SH-SY5Y (cell line): ENCODE measurements at regions not wholly inside any gene's neighbourhood (a gene's known extent, or its start where the extent isn't known, plus 50 kb on each side); places are given as distances from the start of the nearest gene placed in this dataset.

Experiments used
- GATA2 ChIP-seq: IDR thresholded peaks from 2 replicates; pipeline ENCODE4 v1.6.1; 2011; ENCODE audit warnings: mild to moderate bottlenecking, low read depth, low read length
- GATA3 ChIP-seq: IDR thresholded peaks from 2 replicates; pipeline ENCODE4 v1.6.1; 2011; ENCODE audit warnings: low read depth, mild to moderate bottlenecking, low read length, moderate library complexity

DNA sequence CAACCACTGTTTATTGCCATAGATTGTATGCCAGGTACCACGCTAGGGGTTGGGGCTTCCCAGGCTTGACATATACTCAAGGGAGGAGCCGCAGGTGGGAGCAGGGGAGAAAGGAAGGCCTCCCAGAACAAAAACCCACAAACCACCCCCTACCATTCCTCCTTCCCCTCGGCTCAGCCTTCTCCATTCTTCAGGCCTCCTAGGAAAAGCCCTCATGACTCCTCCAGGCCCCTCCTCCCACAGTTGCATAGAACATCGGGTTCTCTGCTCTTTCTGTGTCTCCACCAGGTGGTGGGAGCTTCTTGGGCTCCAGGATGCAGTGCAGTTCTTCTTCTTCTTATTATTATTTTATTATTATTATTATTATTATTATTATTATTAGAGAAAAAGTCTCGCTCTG lies 80.3 kb downstream of the ZFP36L2 start:
- no peak for TF ChIP-seq GATA2
- no peak for TF ChIP-seq GATA3
